Stomach (tissue), 8 donors: ENCODE measurements at regions not wholly inside any gene's neighbourhood (a gene's known extent, or its start where the extent isn't known, plus 50 kb on each side); places are given as distances from the start of the nearest gene placed in this dataset.

Experiments used
- DNase-seq, 2 donors: peaks; one replicate each; pipeline versions ENCODE4 v3.0.0 to v3.0.0-alpha.2; 2013 to 2019
- H3K27ac ChIP-seq, 5 donors: fragments of 200-600 bp in 4 of 5; sonication (generic) in 4 of 5; one replicate each; pipeline ENCODE4 v1.5.1; 2013 to 2019; ENCODE audit warnings: mild to moderate bottlenecking in 1 of 5, moderate library complexity in 1 of 5
- H3K27me3 ChIP-seq, 3 donors: fragments of 200-600 bp; sonication (generic); one replicate each; pipeline ENCODE4 v1.5.1; 2017 to 2019; ENCODE audit warnings: mixed run types in 1 of 3
- H3K36me3 ChIP-seq, 4 donors: fragments of 200-600 bp; sonication (generic); 1 replicate in 3 of 4; 2 replicates in 1 of 4; pipeline ENCODE4 v1.5.1; 2016 to 2019
- H3K4me1 ChIP-seq, 4 donors: fragments of 200-600 bp; sonication (generic); one replicate each; pipeline ENCODE4 v1.5.1; 2016 to 2019
- H3K4me3 ChIP-seq, 4 donors: fragments of 200-600 bp; sonication (generic) in 3 of 4; one replicate each; pipeline ENCODE4 v1.5.1; 2016 to 2019; ENCODE audit warnings: mild to moderate bottlenecking in 1 of 4
- H3K9me3 ChIP-seq, 4 donors: fragments of 200-600 bp; sonication (generic); one replicate each; pipeline ENCODE4 v1.5.1; 2016 to 2019
- EP300 ChIP-seq: sonication (generic); formaldehyde crosslinking; IDR thresholded peaks from one replicate; pipeline ENCODE4 v1.6.1; 2017; ENCODE audit warnings: antibody characterized with exemption
- POLR2A ChIP-seq, 4 donors: fragments of 450-650 bp; IDR thresholded peaks; one replicate each; pipeline ENCODE4 v1.6.1; 2016; ENCODE audit warnings: antibody characterized with exemption in 4 of 4, control low read depth in 2 of 4, mild to moderate bottlenecking in 1 of 4, moderate library complexity in 1 of 4
- POLR2AphosphoS5 ChIP-seq, 3 donors: sonication (generic); formaldehyde crosslinking; IDR thresholded peaks; one replicate each; pipeline ENCODE4 v1.6.1; 2016; ENCODE audit warnings: antibody characterized with exemption in 3 of 3
- WGBS, 5 donors: extraction: QIAGEN DNeasy Blood & Tissue Kit in 3 of 5; methylation state at CpG; one replicate each; pipeline versions ENCODE4 v1.1.5 to v1.1.7; 2013 to 2018; 5-methylcytosine and 5-hydroxymethylcytosine counted together
- intact Hi-C: fragments of 100-400 bp; cut with DNase I; formaldehyde crosslinking; loops from one replicate; pipeline ENCODE4 v1.15.1; 2023; ENCODE audit warnings: low total_unique reads
- TF ChIP-seq, protein P1 (sequence below), 7 experiments: fragments of 450-650 bp in 4 of 7; fragments of 200-600 bp in 3 of 7; sonication (generic) in 3 of 7; IDR thresholded peaks; one replicate each; pipeline ENCODE4 v1.5.1; 2016 to 2019; ENCODE audit warnings: antibody characterized with exemption in 7 of 7, control low read depth in 2 of 7, mild to moderate bottlenecking in 1 of 7
- donor health status: healthy with polysubstance abuse.
- donor health status: Bipolar disorder and iron deficiency.
- donor health status: healthy.

DNA sequence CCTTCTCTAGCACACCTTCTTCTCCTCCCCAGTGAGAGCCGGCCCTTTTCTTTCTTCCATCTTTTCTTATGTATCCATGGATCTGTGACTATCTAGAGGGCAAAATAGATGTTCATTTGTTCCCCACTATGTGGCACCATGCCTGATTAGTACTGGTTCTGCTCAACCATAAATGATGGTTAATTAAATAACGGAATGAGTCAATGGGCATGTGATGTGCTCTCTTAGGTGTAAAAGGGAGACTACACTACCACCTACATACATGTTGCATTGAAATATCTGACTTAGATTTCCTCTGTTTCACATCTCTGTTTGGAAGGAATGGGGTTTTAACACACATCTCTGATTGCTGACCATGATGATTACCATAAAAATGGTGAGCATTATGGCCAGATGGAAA lies 116.5 kb downstream of the BTG1 start:
- intact Hi-C loops, result no loop called here
- Histone ChIP-seq H3K4me1 (peaks cover 10 to 68% (median 46%) of the 10 kb centered on the region in 4 donors), H3K4me3 (no peak overlapping the region), H3K36me3 (no peaks in the 10 kb centered on the region), H3K9me3 (no peaks in the 10 kb centered on the region), H3K27me3 (no peaks in the 10 kb centered on the region), H3K27ac (peak overlapping the region in 3 of 5 donors; percentile 77 to 86 (median 79))
- 89 to 99% (median 95%) methylated on average over 2 of the region's 2 CpGs for WGBS, 5 donors
- DNase-seq, result no peak
- TF ChIP-seq POLR2A (IDR thresholded peaks at IDR 0.05) (no peak), POLR2AphosphoS5 (IDR thresholded peaks at IDR 0.05) (no peak), EP300 (no peak)
- TF ChIP-seq, protein P1, sequence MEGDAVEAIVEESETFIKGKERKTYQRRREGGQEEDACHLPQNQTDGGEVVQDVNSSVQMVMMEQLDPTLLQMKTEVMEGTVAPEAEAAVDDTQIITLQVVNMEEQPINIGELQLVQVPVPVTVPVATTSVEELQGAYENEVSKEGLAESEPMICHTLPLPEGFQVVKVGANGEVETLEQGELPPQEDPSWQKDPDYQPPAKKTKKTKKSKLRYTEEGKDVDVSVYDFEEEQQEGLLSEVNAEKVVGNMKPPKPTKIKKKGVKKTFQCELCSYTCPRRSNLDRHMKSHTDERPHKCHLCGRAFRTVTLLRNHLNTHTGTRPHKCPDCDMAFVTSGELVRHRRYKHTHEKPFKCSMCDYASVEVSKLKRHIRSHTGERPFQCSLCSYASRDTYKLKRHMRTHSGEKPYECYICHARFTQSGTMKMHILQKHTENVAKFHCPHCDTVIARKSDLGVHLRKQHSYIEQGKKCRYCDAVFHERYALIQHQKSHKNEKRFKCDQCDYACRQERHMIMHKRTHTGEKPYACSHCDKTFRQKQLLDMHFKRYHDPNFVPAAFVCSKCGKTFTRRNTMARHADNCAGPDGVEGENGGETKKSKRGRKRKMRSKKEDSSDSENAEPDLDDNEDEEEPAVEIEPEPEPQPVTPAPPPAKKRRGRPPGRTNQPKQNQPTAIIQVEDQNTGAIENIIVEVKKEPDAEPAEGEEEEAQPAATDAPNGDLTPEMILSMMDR (IDR thresholded peaks at IDR 0.05), result no peak

DNA sequence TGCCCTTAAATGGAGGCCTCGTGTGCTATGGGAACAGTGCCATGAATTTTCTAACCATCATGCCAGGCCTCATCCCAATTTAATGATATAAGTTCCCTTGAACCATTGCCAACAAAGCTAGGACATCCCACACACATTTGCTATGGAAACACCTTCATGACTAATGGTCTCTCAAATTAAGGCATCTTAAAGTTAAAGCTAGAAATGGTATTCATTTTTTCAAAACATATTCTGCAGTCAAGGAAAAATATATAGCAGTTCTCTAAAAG lies 117.3 kb downstream of the BTG1 start:
- WGBS, 5 donors, result 22 to 31% (median 28%) methylated on average over 1 of the region's 1 CpG
- intact Hi-C loops, result no loop called here
- TF ChIP-seq, protein P1 (IDR thresholded peaks at IDR 0.05), result no peak
- TF ChIP-seq POLR2A (IDR thresholded peaks at IDR 0.05), result no peak
- TF ChIP-seq POLR2AphosphoS5 (IDR thresholded peaks at IDR 0.05), result no peak
- TF ChIP-seq EP300, result no peak
- peak in 1 of 2 donors; percentile 61 for DNase-seq
- H3K4me1 ChIP-seq, result peaks cover 10 to 60% (median 41%) of the 10 kb centered on the region in 4 donors
- H3K36me3 ChIP-seq, result no peaks in the 10 kb centered on the region
- no peaks in the 10 kb centered on the region for H3K27me3 ChIP-seq
- no peaks in the 10 kb centered on the region for H3K9me3 ChIP-seq
- peak overlapping the region in 3 of 5 donors; percentile 77 to 86 (median 79) for H3K27ac ChIP-seq
- H3K4me3 ChIP-seq, result no peak overlapping the region

DNA sequence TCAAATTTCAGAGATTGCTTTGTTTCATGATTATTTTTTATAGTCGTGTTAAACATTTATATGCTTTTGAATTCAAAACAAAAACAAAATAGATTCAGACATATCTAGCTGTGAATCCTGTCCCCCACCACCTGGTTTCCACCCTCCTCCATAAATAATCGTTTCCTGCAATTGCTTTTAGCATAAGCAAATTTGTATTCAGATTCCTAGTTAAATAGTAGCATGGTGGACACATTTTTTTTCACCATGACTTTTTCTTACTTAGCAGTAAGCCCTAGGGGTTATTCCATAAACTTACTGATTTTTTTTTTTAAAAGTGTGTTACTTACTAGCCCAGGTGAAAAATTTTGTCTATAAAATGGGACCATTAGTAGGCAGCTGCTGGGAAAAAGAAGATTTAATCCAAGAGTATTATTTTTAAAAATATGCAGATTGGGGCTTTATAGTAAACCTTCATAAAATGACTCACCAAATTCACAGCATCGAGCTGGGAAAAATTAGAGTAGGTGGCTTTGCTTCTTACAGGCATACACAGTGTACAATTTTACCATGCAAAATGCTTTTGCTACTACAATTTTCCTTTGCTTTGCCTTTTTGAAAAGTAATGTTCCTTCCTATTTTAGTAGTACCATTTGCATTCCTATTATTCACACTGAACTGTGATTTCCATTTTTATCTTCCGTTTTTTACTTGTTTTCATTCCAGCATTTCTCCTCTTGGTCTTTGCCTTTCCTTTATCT lies 117.8 kb downstream of the BTG1 start:
- Histone ChIP-seq H3K36me3 (no peaks in the 10 kb centered on the region), H3K4me3 (no peak overlapping the region), H3K9me3 (no peaks in the 10 kb centered on the region), H3K4me1 (peaks cover 10 to 55% (median 38%) of the 10 kb centered on the region in 4 donors), H3K27me3 (no peaks in the 10 kb centered on the region), H3K27ac (peak overlapping the region in 3 of 5 donors; percentile 77 to 86 (median 79))
- WGBS, 5 donors, result 49 to 61% (median 52%) methylated on average over 4 of the region's 4 CpGs
- intact Hi-C loops, result no loop called here
- TF ChIP-seq, protein P1 (IDR thresholded peaks at IDR 0.05), result no peak
- no peak for DNase-seq

DNA sequence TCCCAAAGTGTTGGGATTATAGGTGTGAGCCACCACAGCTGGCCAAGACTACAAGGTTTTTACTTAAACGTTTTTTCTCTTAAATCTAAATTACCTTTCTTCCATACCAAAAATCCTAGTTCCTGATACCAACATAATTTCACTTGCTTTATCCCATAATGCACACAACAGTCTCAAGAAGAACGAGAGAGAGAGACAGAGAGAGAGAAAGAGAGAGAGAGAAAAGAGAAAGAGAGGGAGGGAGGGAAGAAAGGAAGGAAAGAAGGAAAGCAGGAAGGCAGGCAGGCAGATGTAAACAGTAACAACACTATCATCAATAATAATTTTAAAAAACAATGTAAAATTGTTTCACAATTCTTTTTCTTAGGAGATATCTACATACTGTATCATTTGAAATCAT lies 118.4 kb downstream of the BTG1 start:
- TF ChIP-seq EP300, result no peak
- Histone ChIP-seq H3K36me3 (no peaks in the 10 kb centered on the region), H3K4me1 (peaks cover 10 to 49% (median 33%) of the 10 kb centered on the region in 4 donors), H3K27ac (no peak overlapping the region), H3K4me3 (no peak overlapping the region), H3K27me3 (no peaks in the 10 kb centered on the region), H3K9me3 (no peaks in the 10 kb centered on the region)
- 73 to 82% (median 79%) methylated on average over 2 of the region's 2 CpGs for WGBS, 5 donors
- intact Hi-C loops, result no loop called here
- DNase-seq, result no peak

DNA sequence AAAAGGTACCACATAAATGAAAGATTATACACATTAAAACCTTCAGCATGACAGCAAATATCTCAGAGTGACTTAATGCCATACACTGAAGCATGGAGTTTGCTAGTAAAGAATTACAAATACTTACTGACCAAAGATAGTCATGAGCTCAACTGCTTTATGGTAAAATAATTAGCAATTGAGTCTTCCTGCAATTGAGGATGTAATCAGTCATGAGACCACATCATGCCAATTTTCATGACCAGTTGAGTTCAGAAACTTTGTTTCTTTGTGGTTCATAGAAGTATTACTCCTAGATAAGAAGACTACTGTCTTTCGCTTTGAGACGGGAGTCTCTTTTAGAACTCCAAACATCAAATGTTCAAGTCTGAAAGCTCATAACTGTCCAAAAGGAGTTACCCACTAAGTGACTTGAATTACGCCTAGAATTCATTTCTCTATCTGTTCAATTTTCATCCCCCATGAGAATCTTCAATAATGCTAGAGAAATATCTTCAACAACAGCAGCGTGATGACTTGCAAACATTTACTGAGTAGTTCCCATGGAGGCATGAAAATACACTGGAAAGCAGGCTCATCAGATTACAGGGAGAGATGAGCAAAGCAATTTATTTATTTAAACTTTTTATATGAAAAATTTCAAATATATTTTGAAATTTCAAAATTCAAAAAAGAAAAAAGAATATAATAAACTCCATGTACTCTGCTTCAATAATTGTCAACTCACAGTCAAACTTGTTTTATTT lies 120.0 kb downstream of the BTG1 start:
- Histone ChIP-seq H3K4me1 (peaks cover 8 to 46% (median 28%) of the 10 kb centered on the region in 4 donors), H3K27me3 (no peaks in the 10 kb centered on the region), H3K4me3 (no peak overlapping the region), H3K27ac (no peak overlapping the region), H3K36me3 (no peaks in the 10 kb centered on the region), H3K9me3 (no peaks in the 10 kb centered on the region)
- DNase-seq, result no peak
- WGBS, 5 donors, result 90 to 94% (median 92%) methylated on average over 4 of the region's 4 CpGs
- TF ChIP-seq, protein P1 (IDR thresholded peaks at IDR 0.05), result no peak
- TF ChIP-seq POLR2A (IDR thresholded peaks at IDR 0.05) (no peak), EP300 (no peak), POLR2AphosphoS5 (IDR thresholded peaks at IDR 0.05) (no peak)
- intact Hi-C loops, result no loop called here
